ENCODE measurements at regions not wholly inside any gene's neighbourhood (a gene's known extent, or its start where the extent isn't known, plus 50 kb on each side); places are given as distances from the start of the nearest gene placed in this dataset.

- Mint-ChIP-seq H3K27ac (no peak overlapping the region), H3K27me3 (no peaks in the 10 kb centered on the region), H3K4me3 (no peak overlapping the region), H3K36me3 (ENCODE audit: low read depth) (no peaks in the 10 kb centered on the region), H3K9me3 (no peaks in the 10 kb centered on the region), H3K4me1 (ENCODE audit: low read depth) (no peaks in the 10 kb centered on the region)
Measured at GRCh38 chr6:112701201-112701600, 354.1 kb downstream of the RFPL4B start.

- Mint-ChIP-seq H3K4me3 (no peak overlapping the region), H3K36me3 (ENCODE audit: low read depth) (no peaks in the 10 kb centered on the region), H3K27me3 (no peaks in the 10 kb centered on the region), H3K9me3 (peaks cover 3% of the 10 kb centered on the region), H3K27ac (no peak overlapping the region), H3K4me1 (ENCODE audit: low read depth) (no peaks in the 10 kb centered on the region)
Measured at GRCh38 chr6:112710710-112711109, 363.6 kb downstream of the RFPL4B start.

- Mint-ChIP-seq H3K4me3 (no peak overlapping the region), H3K36me3 (ENCODE audit: low read depth) (no peaks in the 10 kb centered on the region), H3K9me3 (peaks cover 6% of the 10 kb centered on the region), H3K27ac (no peak overlapping the region), H3K27me3 (no peaks in the 10 kb centered on the region), H3K4me1 (ENCODE audit: low read depth) (no peaks in the 10 kb centered on the region)
Measured at GRCh38 chr6:112713402-112713801, 366.3 kb downstream of the RFPL4B start.

- H3K4me1 Mint-ChIP-seq (ENCODE audit: low read depth) = no peaks in the 10 kb centered on the region
- no peaks in the 10 kb centered on the region for H3K27me3 Mint-ChIP-seq
- H3K36me3 Mint-ChIP-seq (ENCODE audit: low read depth) = no peaks in the 10 kb centered on the region
- peaks cover 10% of the 10 kb centered on the region for H3K9me3 Mint-ChIP-seq
- H3K27ac Mint-ChIP-seq = no peak overlapping the region
- H3K4me3 Mint-ChIP-seq = no peak overlapping the region
Measured at GRCh38 chr6:112717401-112717800, 370.3 kb downstream of the RFPL4B start.

- Mint-ChIP-seq H3K27ac (no peak overlapping the region), H3K9me3 (peaks cover 7% of the 10 kb centered on the region), H3K27me3 (no peaks in the 10 kb centered on the region), H3K4me3 (no peak overlapping the region), H3K4me1 (ENCODE audit: low read depth) (no peaks in the 10 kb centered on the region), H3K36me3 (ENCODE audit: low read depth) (no peaks in the 10 kb centered on the region)
Measured at GRCh38 chr6:112717856-112718255, 370.7 kb downstream of the RFPL4B start.

GRCh38 chr6:112725541-112726085 lies 378.5 kb downstream of the RFPL4B start:
- Mint-ChIP-seq H3K27me3 (no peaks in the 10 kb centered on the region), H3K4me1 (ENCODE audit: low read depth) (no peaks in the 10 kb centered on the region), H3K9me3 (peaks cover 13% of the 10 kb centered on the region), H3K36me3 (ENCODE audit: low read depth) (no peaks in the 10 kb centered on the region), H3K4me3 (no peak overlapping the region), H3K27ac (no peak overlapping the region)

- no peak overlapping the region for H3K27ac Mint-ChIP-seq
- no peak overlapping the region for H3K4me3 Mint-ChIP-seq
- H3K4me1 Mint-ChIP-seq (ENCODE audit: low read depth) = no peaks in the 10 kb centered on the region
- H3K27me3 Mint-ChIP-seq = no peaks in the 10 kb centered on the region
- H3K9me3 Mint-ChIP-seq = peaks cover 13% of the 10 kb centered on the region
- no peaks in the 10 kb centered on the region for H3K36me3 Mint-ChIP-seq (ENCODE audit: low read depth)
Measured at GRCh38 chr6:112735129-112735528, 388.0 kb downstream of the RFPL4B start.

GRCh38 chr6:112739766-112740165 lies 392.6 kb downstream of the RFPL4B start:
- Mint-ChIP-seq H3K27ac (no peak overlapping the region), H3K9me3 (peaks cover 11% of the 10 kb centered on the region), H3K4me1 (ENCODE audit: low read depth) (no peaks in the 10 kb centered on the region), H3K27me3 (no peaks in the 10 kb centered on the region), H3K36me3 (ENCODE audit: low read depth) (no peaks in the 10 kb centered on the region), H3K4me3 (no peak overlapping the region)

- Mint-ChIP-seq H3K4me3 (no peak overlapping the region), H3K36me3 (ENCODE audit: low read depth) (no peaks in the 10 kb centered on the region), H3K9me3 (peaks cover 4% of the 10 kb centered on the region), H3K27ac (no peak overlapping the region), H3K27me3 (no peaks in the 10 kb centered on the region), H3K4me1 (ENCODE audit: low read depth) (no peaks in the 10 kb centered on the region)
Measured at GRCh38 chr6:112743323-112743722, 396.2 kb downstream of the RFPL4B start.

GRCh38 chr6:112744827-112745226 lies 397.7 kb downstream of the RFPL4B start:
- no peak overlapping the region for H3K27ac Mint-ChIP-seq
- no peak overlapping the region for H3K4me3 Mint-ChIP-seq
- H3K9me3 Mint-ChIP-seq = peaks cover 4% of the 10 kb centered on the region
- H3K27me3 Mint-ChIP-seq = no peaks in the 10 kb centered on the region
- no peaks in the 10 kb centered on the region for H3K36me3 Mint-ChIP-seq (ENCODE audit: low read depth)
- no peaks in the 10 kb centered on the region for H3K4me1 Mint-ChIP-seq (ENCODE audit: low read depth)

GRCh38 chr6:112745765-112746164 lies 398.6 kb downstream of the RFPL4B start:
- Mint-ChIP-seq H3K27me3 (no peaks in the 10 kb centered on the region), H3K9me3 (no peaks in the 10 kb centered on the region), H3K27ac (no peak overlapping the region), H3K4me3 (no peak overlapping the region), H3K36me3 (ENCODE audit: low read depth) (no peaks in the 10 kb centered on the region), H3K4me1 (ENCODE audit: low read depth) (no peaks in the 10 kb centered on the region)

GRCh38 chr6:112749673-112750072 lies 402.5 kb downstream of the RFPL4B start:
- Mint-ChIP-seq H3K4me1 (ENCODE audit: low read depth) (no peaks in the 10 kb centered on the region), H3K27ac (no peak overlapping the region), H3K36me3 (ENCODE audit: low read depth) (no peaks in the 10 kb centered on the region), H3K27me3 (no peaks in the 10 kb centered on the region), H3K4me3 (no peak overlapping the region), H3K9me3 (peaks cover 5% of the 10 kb centered on the region)

- Mint-ChIP-seq H3K9me3 (peaks cover 5% of the 10 kb centered on the region), H3K36me3 (ENCODE audit: low read depth) (no peaks in the 10 kb centered on the region), H3K27ac (no peak overlapping the region), H3K4me3 (no peak overlapping the region), H3K4me1 (ENCODE audit: low read depth) (no peaks in the 10 kb centered on the region), H3K27me3 (no peaks in the 10 kb centered on the region)
Measured at GRCh38 chr6:112752305-112752704, 405.2 kb downstream of the RFPL4B start.

GRCh38 chr6:112752791-112753190 lies 405.7 kb downstream of the RFPL4B start:
- no peak overlapping the region for H3K27ac Mint-ChIP-seq
- H3K36me3 Mint-ChIP-seq (ENCODE audit: low read depth) = no peaks in the 10 kb centered on the region
- H3K9me3 Mint-ChIP-seq = peaks cover 5% of the 10 kb centered on the region
- H3K4me3 Mint-ChIP-seq = no peak overlapping the region
- no peaks in the 10 kb centered on the region for H3K4me1 Mint-ChIP-seq (ENCODE audit: low read depth)
- H3K27me3 Mint-ChIP-seq = no peaks in the 10 kb centered on the region

- no peak overlapping the region for H3K27ac Mint-ChIP-seq
- no peaks in the 10 kb centered on the region for H3K27me3 Mint-ChIP-seq
- H3K9me3 Mint-ChIP-seq = peaks cover 5% of the 10 kb centered on the region
- H3K4me1 Mint-ChIP-seq (ENCODE audit: low read depth) = no peaks in the 10 kb centered on the region
- H3K4me3 Mint-ChIP-seq = no peak overlapping the region
- H3K36me3 Mint-ChIP-seq (ENCODE audit: low read depth) = no peaks in the 10 kb centered on the region
Measured at GRCh38 chr6:112760831-112761230, 413.7 kb downstream of the RFPL4B start.

- Mint-ChIP-seq H3K27ac (no peak overlapping the region), H3K36me3 (ENCODE audit: low read depth) (no peaks in the 10 kb centered on the region), H3K4me3 (no peak overlapping the region), H3K4me1 (ENCODE audit: low read depth) (no peaks in the 10 kb centered on the region), H3K27me3 (no peaks in the 10 kb centered on the region), H3K9me3 (peaks cover 7% of the 10 kb centered on the region)
Measured at GRCh38 chr6:112761740-112762139, 414.6 kb downstream of the RFPL4B start.
